ENCODE measurements at regions not wholly inside any gene's neighbourhood (a gene's known extent, or its start where the extent isn't known, plus 50 kb on each side); places are given as distances from the start of the nearest gene placed in this dataset.

- TF ChIP-seq POLR2AphosphoS5 (IDR thresholded peaks at IDR 0.05) (no peak), CTCF (IDR thresholded peaks at IDR 0.05 in 8 of 11, conservative IDR thresholded peaks at IDR 0.05 in 3 of 11) (no peak)
Measured at GRCh38 chr5:124462751-124463150, 283.7 kb downstream of the ZNF608 start.

Data from spleen (tissue), 7 donors.